CD4-positive, alpha-beta T cell treated with Interleukin-10 for 1 hour (primary cell): ENCODE measurements at regions not wholly inside any gene's neighbourhood (a gene's known extent, or its start where the extent isn't known, plus 50 kb on each side); places are given as distances from the start of the nearest gene placed in this dataset.

ENCODE experiments used
- DNase-seq: peaks from one replicate; pipeline ENCODE4 v3.0.0-alpha.2; 2020

GRCh38 chrX:9087271-9088040 is 53.5 kb upstream of the FAM9B start:
- no peak for DNase-seq

DNA sequence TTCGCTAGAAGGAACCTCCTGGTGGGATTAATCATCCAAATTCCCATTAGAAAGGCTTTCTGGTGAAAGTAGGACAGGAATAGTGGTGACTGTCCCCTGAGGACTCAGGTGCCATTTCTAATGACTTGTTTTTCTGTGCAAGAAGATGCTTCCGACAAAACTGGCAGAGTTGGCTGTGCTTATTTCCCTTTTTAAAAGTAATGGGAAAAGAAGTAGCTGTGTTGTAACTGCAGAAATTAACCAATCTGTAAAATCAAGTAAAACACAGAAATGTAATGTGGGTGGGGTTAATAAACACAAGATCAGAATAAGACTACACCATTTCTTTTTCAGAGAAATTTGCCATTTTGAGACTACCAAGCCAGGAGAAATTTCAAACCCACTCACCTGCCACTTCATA is 55.0 kb upstream of the FAM9B start:
- no peak for DNase-seq

GRCh38 chrX:9090766-9091165 is 56.8 kb upstream of the FAM9B start:
- no peak for DNase-seq

DNA sequence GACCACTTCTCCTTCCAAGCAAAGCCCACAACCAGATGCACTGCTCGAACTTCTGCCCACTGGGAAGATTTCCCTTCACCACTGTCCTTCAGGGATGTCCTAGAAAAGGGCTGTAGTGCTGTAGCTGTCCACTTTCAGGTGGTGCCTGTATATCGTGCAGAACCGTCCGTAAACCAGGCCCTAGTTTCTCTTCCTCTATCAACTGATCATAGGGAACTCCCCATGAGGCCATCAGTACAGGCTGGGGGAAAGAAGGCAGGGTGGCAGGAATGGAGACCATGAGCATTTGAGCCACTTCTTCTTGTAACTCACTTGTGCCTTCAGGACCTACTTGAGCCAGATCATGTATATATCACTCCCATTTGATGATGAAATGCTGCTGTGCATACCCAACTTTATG is 57.3 kb upstream of the FAM9B start:
- DNase-seq = no peak

DNA sequence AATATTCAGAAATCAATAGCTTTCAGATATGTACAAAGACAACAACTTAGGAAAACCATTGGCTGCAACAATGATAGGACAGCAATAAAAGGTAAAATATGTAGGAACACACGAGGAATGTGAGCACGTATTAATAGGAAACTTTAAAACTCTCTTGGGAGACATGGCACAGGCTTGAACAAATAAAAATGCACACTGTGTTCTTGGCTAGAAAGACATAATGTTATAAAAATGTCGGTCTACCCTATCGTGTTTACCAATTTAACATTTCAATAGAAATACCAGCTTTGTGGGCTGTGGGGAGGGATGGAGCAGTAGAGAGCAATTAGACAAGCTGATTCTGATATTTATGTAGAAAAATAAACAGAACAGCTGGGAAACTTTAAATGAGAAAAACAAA is 69.0 kb upstream of the FAM9B start:
- DNase-seq = no peak

- DNase-seq = no peak
Observed at GRCh38 chrX:9108054-9108453, 74.1 kb upstream of the FAM9B start.

GRCh38 chrX:9110808-9111207 is 76.9 kb upstream of the FAM9B start:
- DNase-seq = no peak

DNA sequence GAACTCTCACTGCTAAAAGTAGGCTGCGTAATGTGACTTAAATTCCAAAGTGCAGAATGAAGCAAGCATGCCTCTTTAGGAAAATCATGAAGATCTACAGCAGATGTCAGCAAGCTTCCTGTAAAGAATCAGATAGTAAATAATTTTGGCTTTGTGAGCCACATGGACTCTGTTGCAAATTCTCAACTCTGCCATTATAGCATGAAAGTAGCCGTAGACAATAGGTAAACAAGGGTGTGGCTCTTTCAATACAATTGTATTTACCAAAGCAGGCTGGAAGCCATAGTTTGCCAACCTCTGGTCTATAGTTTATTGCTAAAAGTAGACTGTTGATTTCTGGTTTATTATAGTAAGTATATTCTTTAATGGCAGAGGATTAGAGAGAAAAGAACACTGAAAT is 80.3 kb upstream of the FAM9B start:
- DNase-seq = no peak

DNA sequence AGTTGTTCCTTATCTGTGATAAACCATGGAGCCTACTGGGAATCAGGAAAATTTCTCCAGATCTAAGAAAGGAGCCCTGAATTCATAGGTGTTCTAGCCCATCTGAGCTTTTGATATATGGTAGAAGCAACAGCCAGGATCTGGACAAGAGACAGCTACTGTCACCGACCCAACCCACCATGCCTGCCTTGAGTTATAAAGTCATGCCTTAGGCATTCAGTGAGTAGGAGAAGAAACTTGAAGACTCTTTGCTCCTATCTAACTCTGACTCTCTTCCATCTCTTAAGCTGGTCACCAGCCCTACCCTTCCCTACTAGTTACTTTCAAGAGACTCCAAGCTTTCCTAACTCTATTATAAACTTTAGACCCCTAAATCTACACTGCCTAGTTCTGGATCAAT is 83.9 kb upstream of the FAM9B start:
- no peak for DNase-seq

- no peak for DNase-seq
Observed at GRCh38 chrX:9122519-9123245, 88.8 kb upstream of the FAM9B start.

DNA sequence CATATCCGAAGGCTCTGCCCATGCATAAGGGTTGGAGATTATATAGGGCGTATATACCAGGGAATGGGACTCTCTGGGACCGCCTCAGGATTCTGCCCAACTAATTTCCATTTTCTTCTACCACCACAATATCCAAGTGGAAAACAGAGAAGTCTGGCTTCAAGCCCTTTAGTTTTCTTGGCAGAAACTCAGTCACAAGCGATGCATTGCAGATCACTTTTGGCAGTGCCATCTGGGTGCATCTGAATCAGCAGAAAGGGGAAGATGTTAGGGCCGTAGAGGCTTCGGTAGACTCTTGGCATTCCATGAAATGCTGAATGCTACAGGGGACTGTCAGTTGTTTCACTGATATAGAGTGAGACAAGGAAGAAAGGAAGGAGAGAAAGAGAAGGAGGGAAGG is 94.1 kb upstream of the FAM9B start:
- DNase-seq = no peak

DNA sequence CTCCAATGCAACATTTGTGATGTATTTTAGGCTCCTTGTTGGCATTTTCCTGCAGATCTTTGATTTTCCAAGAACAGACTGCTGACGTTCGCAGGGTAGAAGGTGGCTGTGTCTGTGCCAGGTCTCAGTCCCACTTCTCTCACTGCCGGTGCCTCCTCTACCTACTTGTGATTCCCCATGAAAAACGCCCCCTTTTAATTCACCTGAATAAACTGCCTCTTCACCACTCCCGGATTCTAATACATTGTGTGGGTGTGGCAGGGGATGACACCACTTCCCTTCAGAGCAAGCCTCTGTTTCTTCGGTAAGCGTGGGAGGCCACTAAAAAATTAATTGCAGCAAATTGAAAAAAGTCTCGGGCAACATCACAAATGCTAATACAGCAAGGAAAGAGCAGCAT is 96.1 kb upstream of the FAM9B start:
- no peak for DNase-seq

DNA sequence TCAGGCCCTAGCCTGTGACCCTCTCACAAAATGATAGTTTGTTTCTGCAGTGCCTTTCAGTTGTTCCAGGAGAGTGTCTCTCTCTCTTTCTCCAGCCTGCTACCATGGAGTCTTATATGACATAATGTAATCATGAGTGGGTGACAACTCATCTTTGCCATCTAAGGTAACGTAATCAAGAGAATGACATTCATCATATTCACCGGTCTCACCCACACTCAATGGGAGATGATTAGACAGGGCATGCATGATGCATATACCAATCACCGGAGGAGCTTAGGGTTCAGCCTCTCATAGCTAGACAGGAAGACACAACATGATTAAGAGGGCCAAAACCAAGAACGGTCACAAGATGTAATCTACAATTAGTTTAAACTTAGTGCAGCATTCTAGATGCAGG is 97.1 kb upstream of the FAM9B start:
- DNase-seq = no peak

DNA sequence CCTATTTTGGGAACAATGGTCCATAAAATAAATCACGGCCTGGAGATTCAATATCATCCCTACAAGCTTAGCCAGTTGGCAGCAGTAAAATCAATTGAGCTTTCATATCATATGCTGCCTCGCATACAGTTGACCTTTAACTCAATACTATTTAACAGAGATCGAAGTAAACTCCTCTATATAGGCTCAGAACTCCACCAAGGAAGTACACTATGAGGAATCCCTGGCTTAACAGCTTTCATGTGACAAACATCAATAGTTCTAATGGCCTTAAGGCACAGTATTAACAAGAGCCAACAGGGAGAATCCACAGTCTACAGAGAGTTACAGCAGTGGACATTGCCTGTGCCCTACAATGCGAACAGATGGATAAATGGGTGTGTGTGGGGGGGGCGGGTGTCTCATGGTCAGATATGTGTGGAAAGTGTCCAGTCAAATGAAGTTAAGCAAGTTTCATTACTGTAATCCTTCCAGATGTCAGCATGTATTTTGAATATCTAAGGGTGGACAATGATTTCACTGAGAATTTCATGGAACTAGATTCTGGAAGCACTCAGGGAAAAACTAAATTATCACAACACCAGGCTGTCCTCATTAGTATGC is 98.2 kb upstream of the FAM9B start:
- DNase-seq = no peak

- DNase-seq = no peak
Observed at GRCh38 chrX:9133426-9133825, 99.5 kb upstream of the FAM9B start.

DNA sequence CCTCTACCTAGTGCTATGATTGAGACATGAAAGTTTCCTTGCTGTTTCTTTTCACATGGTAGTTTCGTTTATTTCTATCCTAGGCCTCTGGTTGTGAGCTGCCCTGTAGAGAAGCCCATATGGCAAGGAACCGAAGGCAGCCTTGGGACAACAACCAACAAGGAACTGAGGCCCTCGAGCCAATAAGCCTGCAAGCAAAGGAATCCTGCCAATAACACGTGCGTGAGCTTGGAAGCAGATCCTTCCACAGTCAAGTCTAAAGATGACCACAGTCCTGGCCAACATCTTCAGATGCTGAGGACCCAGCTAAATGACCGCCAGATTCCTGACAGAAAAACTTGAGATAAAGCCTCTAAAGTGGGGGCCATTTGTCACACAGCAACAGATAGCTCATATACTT is 100.4 kb upstream of the FAM9B start:
- no peak for DNase-seq

DNA sequence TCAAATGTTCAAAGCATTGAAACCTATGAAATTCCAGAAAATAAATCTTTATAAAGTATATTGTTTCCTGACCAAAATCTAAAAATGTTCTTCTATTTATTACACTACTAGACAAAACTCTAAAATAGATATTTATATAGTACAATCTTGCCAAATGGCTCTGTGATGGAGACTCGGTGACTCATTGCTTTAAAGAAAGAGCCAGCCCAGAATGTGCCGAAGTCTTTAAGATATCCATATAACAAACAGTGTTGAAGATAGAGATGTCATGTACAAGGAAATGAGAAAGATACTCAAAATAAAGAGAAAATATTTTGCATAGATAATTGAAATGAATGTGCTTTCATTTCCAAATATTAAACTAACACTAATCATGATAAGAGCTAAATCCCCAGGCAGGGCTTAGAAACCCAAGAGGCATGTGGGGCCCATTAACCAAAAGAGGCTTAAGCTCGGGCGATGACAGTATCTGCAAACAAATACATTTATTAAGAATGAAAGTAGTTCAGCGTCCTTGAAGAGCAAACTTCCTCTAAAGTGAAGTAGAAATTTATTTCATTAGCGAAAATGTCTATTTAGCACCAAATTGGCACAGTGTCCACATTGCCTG is 102.1 kb upstream of the FAM9B start:
- no peak for DNase-seq

- DNase-seq = no peak
Observed at GRCh38 chrX:9137152-9137551, 103.2 kb upstream of the FAM9B start.

GRCh38 chrX:9141496-9141895 is 107.6 kb upstream of the FAM9B start:
- no peak for DNase-seq

DNA sequence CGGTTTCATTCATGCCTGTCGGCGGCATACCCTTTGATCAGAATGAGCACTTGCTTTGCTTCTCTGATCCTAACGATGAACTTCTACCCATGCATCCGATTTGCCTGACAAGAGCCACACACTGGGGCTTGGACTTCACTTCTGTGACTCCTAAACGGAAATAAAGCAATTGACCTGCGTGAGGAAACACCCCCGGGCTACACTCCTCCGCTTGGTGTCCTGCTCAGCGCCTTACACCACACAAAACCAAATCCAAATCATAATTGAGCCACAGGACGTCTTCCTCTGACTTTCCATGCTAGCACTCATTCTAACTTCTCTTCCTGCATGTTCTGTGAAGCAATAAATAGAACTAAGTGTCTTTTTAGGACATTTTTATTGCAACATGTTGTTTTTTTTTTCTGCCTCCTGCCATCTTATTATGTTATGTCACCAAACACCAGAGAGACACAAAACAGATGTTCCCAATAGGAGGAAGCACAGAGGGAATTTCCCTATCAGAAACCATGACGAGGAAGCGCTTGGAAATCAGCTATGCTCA is 110.8 kb upstream of the FAM9B start:
- no peak for DNase-seq

DNA sequence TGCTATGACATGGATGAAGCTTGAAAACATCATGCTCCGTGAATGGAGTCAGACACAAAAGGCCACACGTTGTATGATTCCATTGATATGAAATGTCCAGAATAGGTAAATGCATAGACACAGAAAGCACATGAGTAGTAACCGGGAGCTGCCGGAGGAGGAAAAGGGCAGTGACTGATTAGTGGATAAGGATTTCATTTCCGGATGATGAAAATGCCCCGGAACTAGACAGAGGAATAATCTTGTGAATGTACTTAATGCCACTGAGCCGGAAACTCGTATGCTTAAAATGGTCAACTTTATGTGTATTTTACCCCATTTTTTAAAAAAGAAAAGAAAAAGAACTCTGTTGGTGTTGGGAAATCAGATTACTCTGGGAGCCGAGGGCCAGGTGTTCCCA is 112.7 kb upstream of the FAM9B start:
- no peak for DNase-seq

DNA sequence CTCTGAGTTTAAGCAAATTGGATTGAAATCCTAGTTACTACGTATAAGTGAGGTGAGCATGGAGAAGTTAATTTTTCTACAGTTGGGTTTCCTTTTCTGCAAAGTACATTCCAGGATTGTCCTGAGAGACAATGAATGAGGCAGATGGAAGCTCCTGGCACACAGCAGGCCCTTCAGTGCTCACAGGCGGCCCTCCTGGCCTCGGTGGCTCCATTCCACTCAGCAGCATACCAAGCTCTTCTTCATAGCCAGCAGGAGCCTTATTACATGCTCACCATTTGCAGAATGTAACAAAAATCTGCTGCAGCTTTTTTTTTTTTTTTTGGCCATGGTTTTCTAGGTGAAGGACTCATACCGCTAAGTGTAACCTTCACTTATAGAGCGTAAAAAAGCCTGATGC is 113.2 kb upstream of the FAM9B start:
- no peak for DNase-seq

DNA sequence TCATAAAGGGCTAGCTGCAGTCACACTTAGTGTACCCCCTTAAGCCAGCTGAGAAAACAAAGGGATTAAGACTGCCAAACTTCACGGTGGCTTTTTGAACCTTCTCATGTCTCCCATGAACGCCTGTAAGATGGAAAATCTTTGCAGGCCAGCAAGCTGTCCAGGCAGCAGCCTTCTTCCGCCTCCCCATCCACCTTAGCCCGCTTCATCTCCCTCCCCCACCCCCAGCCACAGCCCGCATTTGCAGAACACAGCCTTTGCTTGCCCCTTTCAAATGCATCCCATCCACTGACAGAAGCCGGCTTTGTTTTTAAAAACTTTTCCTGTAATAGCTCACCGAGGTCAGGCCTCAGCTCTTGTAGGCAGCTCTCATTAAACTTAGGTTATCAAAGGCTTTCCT is 113.8 kb upstream of the FAM9B start:
- DNase-seq = no peak
